ENCODE measurements at regions not wholly inside any gene's neighbourhood (a gene's known extent, or its start where the extent isn't known, plus 50 kb on each side); places are given as distances from the start of the nearest gene placed in this dataset.

GRCh38 chr2:34320056-34320455, 721.0 kb upstream of the FAM98A start:
- TF ChIP-seq RAD21 (conservative IDR thresholded peaks at IDR 0.05) = no peak
- no peak for TF ChIP-seq POLR2AphosphoS5 (IDR thresholded peaks at IDR 0.05)
- TF ChIP-seq CTCF (IDR thresholded peaks at IDR 0.05; ENCODE audit: poor library complexity, severe bottlenecking) = no peak
- no peak for TF ChIP-seq EP300 (conservative IDR thresholded peaks at IDR 0.05; ENCODE audit: poor library complexity, severe bottlenecking)
- TF ChIP-seq MXI1 (conservative IDR thresholded peaks at IDR 0.05; ENCODE audit: poor library complexity, severe bottlenecking) = no peak
- no peak for TF ChIP-seq REST (IDR thresholded peaks at IDR 0.05; ENCODE audit: borderline replicate concordance)
- no peak for TF ChIP-seq SMC3 (conservative IDR thresholded peaks at IDR 0.05; ENCODE audit: poor library complexity)
- TF ChIP-seq EZH2 (IDR thresholded peaks at IDR 0.05; ENCODE audit: borderline replicate concordance, insufficient read depth, low read length, poor library complexity, severe bottlenecking) = no peak
- TF ChIP-seq TAF1 (IDR thresholded peaks at IDR 0.05; ENCODE audit: low read depth) = no peak
- Histone ChIP-seq H3K27ac (ENCODE audit: low read length) (no peak overlapping the region), H2AFZ (ENCODE audit: low read depth, low read length) (no peak overlapping the region), H3K4me2 (ENCODE audit: low read length) (no peak overlapping the region), H3K9me2 (ENCODE audit: insufficient read depth, low read length) (no peaks in the 10 kb centered on the region), H3K4me3 (ENCODE audit: low read length) (no peak overlapping the region), H4K20me1 (ENCODE audit: insufficient read depth) (no peaks in the 10 kb centered on the region), H3K79me2 (replicated peaks; ENCODE audit: insufficient read depth, low read length) (no peaks in the 10 kb centered on the region), H3K27me3 (ENCODE audit: insufficient read depth, low read depth, low read length) (no peaks in the 10 kb centered on the region), H3F3A (ENCODE audit: insufficient read depth, low read length, poor library complexity, severe bottlenecking) (no peaks in the 10 kb centered on the region), H3K9me3 (ENCODE audit: low read length) (no peaks in the 10 kb centered on the region), H3K9ac (ENCODE audit: low read length) (no peak overlapping the region), H3K36me3 (ENCODE audit: insufficient read depth, low read length) (no peaks in the 10 kb centered on the region)

- Histone ChIP-seq H3K4me2 (ENCODE audit: low read length) (no peak overlapping the region), H3K36me3 (ENCODE audit: insufficient read depth, low read length) (no peaks in the 10 kb centered on the region)
- no peak for TF ChIP-seq CTCF (IDR thresholded peaks at IDR 0.05; ENCODE audit: poor library complexity, severe bottlenecking)
- TF ChIP-seq RAD21 (conservative IDR thresholded peaks at IDR 0.05) = no peak
- TF ChIP-seq POLR2AphosphoS5 (IDR thresholded peaks at IDR 0.05) = no peak
- TF ChIP-seq MXI1 (conservative IDR thresholded peaks at IDR 0.05; ENCODE audit: poor library complexity, severe bottlenecking) = no peak
- no peak for TF ChIP-seq REST (IDR thresholded peaks at IDR 0.05; ENCODE audit: borderline replicate concordance)
- no peak for TF ChIP-seq TAF1 (IDR thresholded peaks at IDR 0.05; ENCODE audit: low read depth)
- no peak for TF ChIP-seq EZH2 (IDR thresholded peaks at IDR 0.05; ENCODE audit: borderline replicate concordance, insufficient read depth, low read length, poor library complexity, severe bottlenecking)
- no peak for TF ChIP-seq SMC3 (conservative IDR thresholded peaks at IDR 0.05; ENCODE audit: poor library complexity)
- TF ChIP-seq EP300 (conservative IDR thresholded peaks at IDR 0.05; ENCODE audit: poor library complexity, severe bottlenecking) = no peak
Observed at GRCh38 chr2:34317797-34318196, 718.7 kb upstream of the FAM98A start.

More at GRCh38 chr2:34317797-34318196, 718.7 kb upstream of the FAM98A start:
- H2AFZ ChIP-seq (ENCODE audit: low read depth, low read length) = no peak overlapping the region
- no peaks in the 10 kb centered on the region for H3K79me2 ChIP-seq (replicated peaks; ENCODE audit: insufficient read depth, low read length)
- no peak overlapping the region for H3K27ac ChIP-seq (ENCODE audit: low read length)
- H3K4me3 ChIP-seq (ENCODE audit: low read length) = no peak overlapping the region
- H3K9ac ChIP-seq (ENCODE audit: low read length) = no peak overlapping the region
- H3K27me3 ChIP-seq (ENCODE audit: insufficient read depth, low read depth, low read length) = no peaks in the 10 kb centered on the region
- H3K9me3 ChIP-seq (ENCODE audit: low read length) = no peaks in the 10 kb centered on the region
- no peaks in the 10 kb centered on the region for H3F3A ChIP-seq (ENCODE audit: insufficient read depth, low read length, poor library complexity, severe bottlenecking)
- no peaks in the 10 kb centered on the region for H3K9me2 ChIP-seq (ENCODE audit: insufficient read depth, low read length)
- no peaks in the 10 kb centered on the region for H4K20me1 ChIP-seq (ENCODE audit: insufficient read depth)
